Iris pigment epithelial cell (primary cell): ENCODE measurements at regions not wholly inside any gene's neighbourhood (a gene's known extent, or its start where the extent isn't known, plus 50 kb on each side); places are given as distances from the start of the nearest gene placed in this dataset.
"Not testable (repeated sequence)": the region's sequence is repeated elsewhere in the genome, so short reads cannot be mapped to it uniquely, and the experiment has no call there.

Experiments used
- DNase-seq: peaks from one replicate; pipeline ENCODE4 v3.0.0-alpha.2; 2011; ENCODE audit warnings: low read depth

GRCh38 chrX:43225626-43226328 is 430.3 kb upstream of the MAOA start:
- no peak for DNase-seq

DNA sequence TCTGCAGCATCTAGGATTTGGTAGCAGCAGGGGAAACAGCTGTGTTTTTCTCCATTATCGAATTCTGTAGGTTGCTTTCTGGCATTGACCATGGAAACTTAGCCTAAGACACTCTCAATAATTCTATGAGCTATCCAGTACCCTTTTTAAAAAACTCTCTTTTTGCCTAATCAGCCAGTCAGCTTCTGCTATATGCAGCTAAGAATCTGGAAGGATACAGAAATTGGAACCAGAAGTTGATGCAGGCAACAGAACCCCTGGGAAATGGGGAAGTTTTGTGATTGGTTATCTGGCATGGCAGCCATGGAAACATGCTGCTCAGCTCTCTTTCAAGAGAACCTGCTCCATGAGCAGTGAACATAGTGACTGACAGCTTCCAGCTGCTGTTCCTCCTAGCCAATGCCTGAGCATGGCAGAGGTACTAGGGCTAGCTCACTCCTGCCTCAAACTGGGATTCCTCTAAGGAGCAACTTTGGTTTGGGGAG is 417.6 kb upstream of the MAOA start:
- DNase-seq = no peak

GRCh38 chrX:43239356-43239755 is 416.7 kb upstream of the MAOA start:
- DNase-seq = no peak

DNA sequence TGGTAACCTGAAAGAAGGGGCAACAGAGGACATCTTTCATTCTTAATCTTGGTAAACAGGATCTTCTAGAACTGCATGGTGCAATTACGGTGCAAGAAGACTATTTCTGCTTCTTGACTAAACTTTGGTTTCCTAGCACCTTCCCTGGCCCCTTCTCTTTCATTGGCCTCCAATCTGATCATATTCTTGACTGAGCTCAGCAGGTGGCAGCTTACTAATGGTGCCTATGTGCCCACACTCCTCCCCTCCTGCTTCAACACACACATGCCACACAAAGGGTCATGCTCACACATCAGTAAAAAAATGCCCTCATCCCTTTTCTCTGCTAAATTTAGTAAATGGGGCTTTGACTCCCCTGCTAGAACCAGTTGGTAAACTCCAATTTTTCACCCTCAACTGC is 400.5 kb upstream of the MAOA start:
- DNase-seq = no peak

- DNase-seq = no peak
Measured at GRCh38 chrX:43266487-43266886, 389.6 kb upstream of the MAOA start.

DNA sequence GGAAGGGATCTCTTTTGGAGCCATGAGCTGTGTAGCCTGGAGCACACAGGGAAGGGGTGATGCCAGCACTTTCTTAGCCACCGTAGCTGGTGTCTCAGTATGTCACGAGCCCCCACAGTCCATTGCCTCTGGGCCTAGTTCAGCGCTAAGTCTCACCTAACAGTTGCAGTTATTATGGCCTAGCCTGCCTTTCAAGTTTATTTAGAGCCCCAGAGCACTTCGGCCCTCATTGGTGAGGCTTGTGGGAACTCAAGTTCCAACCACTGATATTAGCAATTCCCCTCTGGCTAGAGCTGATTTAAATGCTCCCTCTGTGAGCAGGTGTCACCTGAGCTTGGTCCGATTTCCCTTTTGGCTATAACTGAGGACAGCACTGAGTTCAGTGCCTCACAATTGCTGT is 388.4 kb upstream of the MAOA start:
- DNase-seq = no peak

DNA sequence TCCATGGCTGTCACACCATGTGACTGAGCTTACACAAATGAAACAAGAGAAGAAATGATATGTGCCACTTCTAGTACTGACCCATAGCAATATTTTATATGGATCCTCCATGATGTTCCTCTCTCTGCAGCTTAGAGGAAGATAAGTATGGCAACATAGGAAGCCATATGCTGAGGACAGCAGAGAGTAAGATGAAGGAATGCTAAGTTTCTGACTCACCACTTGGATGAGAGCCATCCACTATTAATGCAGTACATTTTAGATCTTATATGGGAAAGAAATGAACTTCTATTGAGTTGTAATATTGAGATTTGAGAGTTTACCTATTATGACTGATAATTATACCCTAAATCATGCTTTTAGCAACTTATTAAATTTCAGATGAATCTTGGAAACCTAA is 386.9 kb upstream of the MAOA start:
- peak; percentile 6 for DNase-seq

DNA sequence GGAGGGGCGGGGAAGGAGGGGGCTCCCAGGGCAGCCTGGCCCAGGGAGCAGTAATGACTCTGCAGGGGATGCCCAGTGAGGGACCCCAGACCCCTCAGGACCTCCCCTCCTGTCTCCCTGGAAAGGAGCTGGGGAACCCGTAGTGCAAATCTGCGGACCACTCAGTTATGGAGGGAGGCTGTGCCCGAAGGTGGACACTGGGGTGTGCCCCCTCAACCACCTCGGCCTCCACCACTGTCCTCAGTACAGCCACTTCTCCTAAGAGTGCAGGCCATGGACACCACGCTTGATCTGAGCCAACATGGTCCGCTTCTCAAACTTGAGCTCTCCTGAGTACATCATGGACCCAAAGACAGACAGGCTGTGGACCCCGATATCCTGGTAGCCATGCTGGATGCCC is 378.2 kb upstream of the MAOA start:
- DNase-seq = no peak

- DNase-seq = no peak
Measured at GRCh38 chrX:43278440-43278839, 377.7 kb upstream of the MAOA start.

DNA sequence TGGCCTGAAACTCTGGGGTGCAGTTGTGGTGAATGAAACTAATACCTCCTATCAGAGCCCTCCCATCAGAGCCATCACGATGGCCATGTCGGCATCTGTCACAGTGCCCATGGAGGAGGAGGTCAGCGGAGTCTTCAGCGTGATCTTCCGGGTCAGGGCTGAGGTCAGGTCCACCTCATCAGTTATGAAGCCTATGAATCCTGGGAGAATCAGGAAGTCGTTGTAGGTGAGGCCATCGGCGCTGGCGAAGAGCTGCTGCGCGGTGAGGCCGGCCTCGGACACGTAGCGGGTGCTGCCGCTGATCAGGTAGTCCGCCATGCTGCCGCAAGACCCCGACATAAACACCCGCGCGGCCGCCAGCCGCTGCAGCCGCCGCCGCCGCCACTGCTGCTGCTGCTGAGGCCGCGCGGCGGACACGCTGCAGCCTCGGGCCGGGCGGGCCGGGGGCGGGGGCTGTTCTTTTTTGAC is 376.7 kb upstream of the MAOA start:
- no peak for DNase-seq

- no peak for DNase-seq
Measured at GRCh38 chrX:43283187-43283586, 372.9 kb upstream of the MAOA start.

DNA sequence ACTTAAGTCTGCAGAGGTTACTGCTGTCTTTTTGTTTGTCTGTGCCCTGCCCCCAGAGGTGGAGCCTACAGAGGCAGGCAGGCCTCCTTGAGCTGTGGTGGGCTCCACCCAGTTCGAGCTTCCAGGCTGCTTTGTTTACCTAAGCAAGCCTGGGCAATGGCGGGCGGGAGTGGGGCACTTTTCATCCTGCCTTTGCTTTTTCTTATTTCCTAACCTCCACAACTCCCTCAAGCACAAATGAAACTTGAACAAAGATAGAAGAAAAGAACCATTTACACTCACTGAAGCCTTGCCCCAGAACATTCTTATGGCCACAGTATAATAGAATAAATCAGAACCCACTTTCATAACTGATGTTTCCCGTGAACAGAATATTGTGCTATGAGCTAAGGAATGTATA is 344.5 kb upstream of the MAOA start:
- DNase-seq = not testable (repeated sequence)

GRCh38 chrX:43313035-43313434 is 343.1 kb upstream of the MAOA start:
- DNase-seq = no peak

- DNase-seq = no peak
Measured at GRCh38 chrX:43314525-43314924, 341.6 kb upstream of the MAOA start.

DNA sequence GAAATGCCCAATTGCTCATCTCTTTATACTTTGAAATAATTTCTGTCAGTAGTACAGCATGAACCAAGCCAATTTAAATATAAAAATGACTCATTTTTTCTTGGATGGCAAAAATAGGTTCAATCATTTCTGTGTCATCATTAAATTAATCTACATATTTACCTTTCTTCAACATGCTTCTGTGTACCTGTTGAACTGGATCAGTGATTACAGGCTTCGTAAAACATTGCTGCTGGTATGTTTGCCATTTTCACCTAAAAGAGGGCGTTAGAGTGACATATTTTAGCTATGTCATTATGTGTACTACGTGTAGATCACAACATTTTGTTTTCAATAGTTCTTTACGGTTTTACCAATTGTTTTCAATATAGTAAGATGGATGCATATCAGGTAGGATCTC is 340.5 kb upstream of the MAOA start:
- no peak for DNase-seq

GRCh38 chrX:43316146-43316545 is 340.0 kb upstream of the MAOA start:
- DNase-seq = no peak

- no peak for DNase-seq
Measured at GRCh38 chrX:43317378-43317777, 338.7 kb upstream of the MAOA start.

DNA sequence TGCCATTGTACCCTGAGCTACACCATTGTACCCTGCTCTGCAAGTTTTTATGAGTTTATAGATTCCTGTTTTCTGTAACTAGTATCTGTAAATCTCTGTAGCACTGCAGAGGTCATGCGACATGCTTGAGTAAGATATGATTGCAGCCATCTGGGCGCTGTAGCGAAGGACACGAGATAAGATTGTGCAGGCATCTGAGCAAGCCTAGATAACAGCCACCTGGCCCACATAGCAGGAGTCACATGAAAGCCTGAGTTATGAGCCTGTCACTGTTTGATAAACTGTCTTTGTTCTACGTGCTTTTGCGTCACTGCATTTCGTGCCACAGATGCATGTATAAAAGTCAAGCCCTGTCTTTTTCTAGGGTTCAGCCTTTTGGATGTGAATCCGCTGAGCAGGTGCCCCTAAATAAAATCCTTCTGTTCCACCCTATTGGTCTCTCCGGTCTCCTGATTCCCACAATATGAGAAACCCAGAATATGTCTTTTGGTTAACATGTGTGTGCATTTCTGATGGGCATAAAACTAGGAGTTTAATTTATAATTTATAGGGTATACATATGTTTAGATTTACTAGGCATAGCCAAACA is 327.6 kb upstream of the MAOA start:
- no peak for DNase-seq

DNA sequence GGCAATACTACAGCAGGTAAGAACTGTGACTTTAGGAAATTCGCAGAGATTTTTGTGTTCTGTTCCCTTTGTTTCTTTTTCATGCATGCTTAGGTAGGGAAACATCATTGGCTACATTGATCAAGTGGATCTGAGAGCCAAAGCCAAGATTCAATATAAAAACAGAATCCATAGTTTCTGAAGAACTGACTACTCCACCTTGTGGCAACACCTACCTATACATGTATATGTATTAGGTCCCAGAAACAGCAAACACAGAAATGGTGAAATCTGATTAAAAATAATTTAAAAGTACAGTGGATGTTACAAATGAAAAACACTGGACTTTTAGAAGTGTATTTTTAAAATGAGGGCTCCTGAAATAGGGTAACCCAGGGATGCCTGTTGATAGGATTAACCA is 322.6 kb upstream of the MAOA start:
- DNase-seq = peak; percentile 4

DNA sequence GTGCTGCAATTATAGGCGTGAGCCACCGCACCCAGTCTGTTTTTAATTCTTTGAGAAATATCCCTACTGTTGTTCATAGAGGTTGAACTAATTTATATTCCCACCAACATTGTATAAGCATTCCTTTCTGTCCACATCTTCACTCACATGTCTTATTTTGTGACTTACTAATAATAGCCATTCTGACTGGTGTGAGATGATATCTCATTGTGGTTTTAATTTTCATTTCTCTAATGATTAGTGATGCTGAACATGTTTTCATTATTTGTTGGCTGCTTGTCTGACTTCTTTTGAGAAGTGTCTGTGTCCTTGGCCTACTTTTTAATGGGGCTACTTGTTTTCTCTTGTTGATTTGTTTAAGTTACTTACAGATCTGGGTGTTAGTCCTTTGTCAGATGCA is 310.9 kb upstream of the MAOA start:
- DNase-seq = no peak

- peak; percentile 25 for DNase-seq
Measured at GRCh38 chrX:43349363-43349762, 306.7 kb upstream of the MAOA start.

GRCh38 chrX:43350935-43351334 is 305.2 kb upstream of the MAOA start:
- DNase-seq = no peak

- DNase-seq = no peak
Measured at GRCh38 chrX:43357741-43358140, 298.4 kb upstream of the MAOA start.

DNA sequence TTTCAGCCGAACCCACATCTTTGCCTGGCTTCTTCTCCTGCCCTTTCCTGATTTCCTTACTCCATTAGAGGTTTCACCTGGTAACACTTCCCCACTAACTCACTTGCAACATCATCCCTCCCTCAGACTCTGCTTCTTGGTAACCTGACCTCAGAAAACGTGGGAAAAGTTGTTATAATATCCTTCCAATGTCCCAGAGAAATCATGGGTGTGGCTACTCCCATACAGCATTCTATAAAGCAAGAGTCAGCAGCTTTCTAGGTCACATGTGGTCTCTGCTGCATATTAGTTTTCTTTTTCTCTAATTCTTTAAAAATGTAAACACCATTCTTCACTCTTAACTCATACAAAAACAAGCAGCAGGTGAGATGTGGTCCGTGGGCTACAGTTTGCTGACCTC is 283.1 kb upstream of the MAOA start:
- DNase-seq = no peak
